Mesenchymal stem cell (in vitro differentiated cells and primary cell): ENCODE measurements at regions not wholly inside any gene's neighbourhood (a gene's known extent, or its start where the extent isn't known, plus 50 kb on each side); places are given as distances from the start of the nearest gene placed in this dataset.
A peak's percentile ranks its signal among the peaks of the same experiment; 100 is the strongest.

ENCODE experiments used
- DNase-seq: peaks from one replicate; pipeline ENCODE4 v3.0.0-alpha.2; 2013
- H2AFZ ChIP-seq: one replicate; pipeline ENCODE4 v1.6.1; 2013; ENCODE audit warnings: low read depth, mild to moderate bottlenecking, control low read depth, inconsistent platforms, low read length, moderate library complexity
- H2AK5ac ChIP-seq: 2 replicates; pipeline ENCODE4 v1.6.1; 2013; ENCODE audit warnings: low read length, moderate library complexity, mild to moderate bottlenecking, inconsistent platforms; ENCODE audit not compliant: severe bottlenecking
- H2BK120ac ChIP-seq: one replicate; pipeline ENCODE4 v1.6.1; 2013; ENCODE audit warnings: low read depth, mild to moderate bottlenecking, inconsistent platforms, low read length, moderate library complexity
- H2BK12ac ChIP-seq, 2 experiments: one replicate each; pipeline ENCODE4 v1.6.1; 2013; ENCODE audit warnings: inconsistent platforms in 2 of 2, low read length in 2 of 2, mild to moderate bottlenecking in 2 of 2, moderate library complexity in 2 of 2, control low read depth in 1 of 2
- H2BK15ac ChIP-seq: one replicate; pipeline ENCODE4 v1.6.1; 2013; ENCODE audit warnings: mild to moderate bottlenecking, low read depth, inconsistent platforms; ENCODE audit not compliant: poor library complexity, severe bottlenecking
- H2BK5ac ChIP-seq: 2 replicates; pipeline ENCODE4 v1.6.1; 2013; ENCODE audit warnings: low read depth, mild to moderate bottlenecking, low read length, control low read depth, inconsistent platforms; ENCODE audit not compliant: poor library complexity, severe bottlenecking
- H3K14ac ChIP-seq, 2 experiments: one replicate each; pipeline ENCODE4 v1.6.1; 2013; ENCODE audit warnings: inconsistent platforms in 2 of 2, low read length in 2 of 2, control low read depth in 1 of 2, mild to moderate bottlenecking in 1 of 2, moderate library complexity in 1 of 2
- H3K18ac ChIP-seq, 2 experiments: one replicate each; pipeline ENCODE4 v1.6.1; 2013; ENCODE audit warnings: inconsistent platforms in 2 of 2, low read length in 2 of 2, control low read depth in 1 of 2, low read depth in 1 of 2, mild to moderate bottlenecking in 1 of 2
- H3K23ac ChIP-seq, 2 experiments: one replicate each; pipeline ENCODE4 v1.6.1; 2013; ENCODE audit warnings: inconsistent platforms in 2 of 2, low read length in 2 of 2, mild to moderate bottlenecking in 2 of 2, moderate library complexity in 2 of 2, control low read depth in 1 of 2
- H3K27ac ChIP-seq: 2 replicates; pipeline ENCODE4 v1.5.1; 2013; ENCODE audit warnings: mild to moderate bottlenecking, moderate library complexity, low read length, control low read depth, inconsistent platforms; ENCODE audit not compliant: poor library complexity, severe bottlenecking
- H3K27me3 ChIP-seq, 2 experiments: 2 replicates each; pipeline versions ENCODE4 v1.6.1 to v1.7.0; 2013; ENCODE audit warnings: low read length in 2 of 2, mild to moderate bottlenecking in 2 of 2, moderate library complexity in 2 of 2, control low read depth in 1 of 2, inconsistent platforms in 1 of 2; ENCODE audit not compliant: control insufficient read depth in 1 of 2, insufficient read depth in 1 of 2
- H3K36me3 ChIP-seq, 2 experiments: 2 replicates each; pipeline versions ENCODE4 v1.6.1 to v1.7.0; 2013; ENCODE audit warnings: low read length in 2 of 2, control low read depth in 1 of 2, inconsistent platforms in 1 of 2, low read depth in 1 of 2, mild to moderate bottlenecking in 1 of 2; ENCODE audit not compliant: insufficient read depth in 2 of 2, control insufficient read depth in 1 of 2
- H3K4ac ChIP-seq, 2 experiments: one replicate each; pipeline ENCODE4 v1.6.1; 2013; ENCODE audit warnings: inconsistent platforms in 2 of 2, low read length in 2 of 2, mild to moderate bottlenecking in 2 of 2, moderate library complexity in 2 of 2, control low read depth in 1 of 2, low read depth in 1 of 2
- H3K4me1 ChIP-seq: 2 replicates; pipeline ENCODE4 v1.6.1; 2013; ENCODE audit warnings: low read depth, low read length, control low read depth; ENCODE audit not compliant: control insufficient read depth, insufficient read depth
- H3K4me2 ChIP-seq: 2 replicates; pipeline ENCODE4 v1.6.1; 2013; ENCODE audit warnings: low read length, mild to moderate bottlenecking, inconsistent platforms; ENCODE audit not compliant: poor library complexity, severe bottlenecking
- H3K4me3 ChIP-seq, 2 experiments: 2 replicates each; pipeline versions ENCODE4 v1.5.1 to v1.7.0; 2013; ENCODE audit warnings: low read length in 2 of 2, mild to moderate bottlenecking in 2 of 2, control low read depth in 1 of 2, low read depth in 1 of 2; ENCODE audit not compliant: insufficient read depth in 1 of 2
- H3K79me1 ChIP-seq: replicated peaks from 2 replicates; pipeline ENCODE4 v1.6.1; 2013; ENCODE audit warnings: mild to moderate bottlenecking, control low read depth, low read length, inconsistent platforms; ENCODE audit not compliant: poor library complexity, severe bottlenecking
- H3K9ac ChIP-seq: 2 replicates; pipeline ENCODE4 v1.7.0; 2013; ENCODE audit warnings: mild to moderate bottlenecking, low read length, moderate library complexity
- H3K9me3 ChIP-seq: 2 replicates; pipeline ENCODE4 v1.7.0; 2013; ENCODE audit warnings: mild to moderate bottlenecking, low read length; ENCODE audit not compliant: control insufficient read depth
- H4K8ac ChIP-seq: one replicate; pipeline ENCODE4 v1.6.1; 2013; ENCODE audit warnings: inconsistent platforms, mild to moderate bottlenecking, low read length, moderate library complexity
- H4K91ac ChIP-seq: one replicate; pipeline ENCODE4 v1.6.1; 2013; ENCODE audit warnings: mild to moderate bottlenecking, low read length, inconsistent platforms
- WGBS: methylation state at CpG from one replicate; pipeline ENCODE4 v1.1.7; 2013; ENCODE audit warnings: mixed read lengths; 5-methylcytosine and 5-hydroxymethylcytosine counted together

DNA sequence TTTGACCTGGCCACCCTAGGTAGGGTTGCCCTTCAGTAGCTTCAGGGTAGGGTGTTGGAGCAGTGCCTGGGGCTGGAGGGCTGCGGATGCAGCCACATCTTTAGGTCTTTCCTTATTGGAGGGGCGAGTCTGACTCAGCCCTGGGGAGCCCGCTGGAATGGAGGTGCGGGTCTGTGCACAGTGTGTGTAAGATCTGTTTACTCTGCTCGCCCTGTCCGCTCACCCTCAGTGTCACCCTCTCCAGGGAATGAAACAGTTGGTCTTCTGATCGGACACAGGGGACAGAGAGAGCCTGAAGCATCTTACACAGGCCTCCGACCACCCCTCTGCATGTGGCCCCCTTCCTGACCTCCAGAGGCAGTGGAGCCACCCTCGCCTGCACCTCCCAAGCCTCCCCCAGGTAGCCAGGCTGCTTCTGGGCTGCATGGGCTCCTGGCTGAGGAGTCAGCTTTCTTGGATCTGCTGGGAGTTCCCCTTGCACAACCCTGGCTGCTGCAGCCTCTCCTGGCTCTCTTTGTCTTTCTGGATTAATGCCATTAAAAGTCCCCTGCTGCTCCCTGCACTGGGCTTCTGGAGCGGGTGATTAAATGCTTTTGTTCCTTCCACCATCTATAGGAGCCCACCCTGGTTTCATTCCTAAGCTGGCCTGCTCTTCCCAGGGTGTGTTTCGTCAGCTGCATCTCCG lies 82.6 kb downstream of the ASB1 start:
- H3K27me3 ChIP-seq = peaks cover 0 to 12% of the 10 kb centered on the region in 2 experiments
- no peak overlapping the region for H2AFZ ChIP-seq
- H2BK12ac ChIP-seq = no peak overlapping the region
- no peaks in the 10 kb centered on the region for H3K79me1 ChIP-seq
- H3K4ac ChIP-seq = no peak overlapping the region
- H3K27ac ChIP-seq = no peak overlapping the region
- no peak overlapping the region for H2BK15ac ChIP-seq
- H3K18ac ChIP-seq = no peak overlapping the region
- no peak overlapping the region for H3K4me3 ChIP-seq
- no peak overlapping the region for H3K23ac ChIP-seq
- H3K4me2 ChIP-seq = no peak overlapping the region
- 76% methylated on average over 12 of the region's 12 CpGs for WGBS
- no peaks in the 10 kb centered on the region for H3K9me3 ChIP-seq
- H3K4me1 ChIP-seq = no peaks in the 10 kb centered on the region
- no peaks in the 10 kb centered on the region for H3K36me3 ChIP-seq
- no peak overlapping the region for H2BK5ac ChIP-seq
- H2BK120ac ChIP-seq = no peak overlapping the region
- no peak overlapping the region for H4K8ac ChIP-seq
- no peak overlapping the region for H4K91ac ChIP-seq
- peak overlapping the region in 1 of 2 experiments; percentile 58 for H3K14ac ChIP-seq
- no peak overlapping the region for H2AK5ac ChIP-seq
- H3K9ac ChIP-seq = peak overlapping the region; percentile 26
- no peak for DNase-seq

DNA sequence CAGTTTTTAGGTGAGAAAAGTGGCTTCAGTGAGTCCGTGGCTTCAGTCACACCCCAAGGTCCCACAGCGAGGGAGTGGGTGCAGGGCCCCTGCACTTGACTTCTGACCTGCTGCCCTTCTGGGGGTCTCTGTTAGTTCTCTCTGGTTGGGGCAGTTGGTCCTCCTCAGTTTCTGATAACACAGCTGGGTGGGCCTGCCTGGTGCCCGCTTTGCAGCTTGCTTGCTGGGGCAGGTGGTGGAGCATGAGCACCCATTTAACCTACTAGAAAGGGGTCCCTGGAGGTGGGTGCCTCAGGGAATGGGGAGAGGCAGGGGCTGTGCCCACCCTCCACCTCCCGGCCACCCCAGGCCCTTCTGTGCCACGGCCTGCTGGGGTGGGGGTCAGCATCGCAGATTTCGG lies 83.2 kb downstream of the ASB1 start:
- H3K4me2 ChIP-seq = no peak overlapping the region
- H4K8ac ChIP-seq = no peak overlapping the region
- H3K36me3 ChIP-seq = no peaks in the 10 kb centered on the region
- peaks cover 0 to 12% of the 10 kb centered on the region in 2 experiments for H3K27me3 ChIP-seq
- no peaks in the 10 kb centered on the region for H3K4me1 ChIP-seq
- no peaks in the 10 kb centered on the region for H3K9me3 ChIP-seq
- peak overlapping the region; percentile 26 for H3K9ac ChIP-seq
- WGBS = 90% methylated on average over 4 of the region's 7 CpGs
- no peaks in the 10 kb centered on the region for H3K79me1 ChIP-seq
- no peak overlapping the region for H3K4ac ChIP-seq
- no peak overlapping the region for H2AK5ac ChIP-seq
- no peak overlapping the region for H3K18ac ChIP-seq
- no peak overlapping the region for H3K27ac ChIP-seq
- H2AFZ ChIP-seq = no peak overlapping the region
- no peak overlapping the region for H2BK15ac ChIP-seq
- H3K4me3 ChIP-seq = no peak overlapping the region
- no peak overlapping the region for H3K23ac ChIP-seq
- H2BK120ac ChIP-seq = no peak overlapping the region
- H3K14ac ChIP-seq = peak overlapping the region in 1 of 2 experiments; percentile 58
- no peak overlapping the region for H2BK5ac ChIP-seq
- no peak for DNase-seq
- no peak overlapping the region for H2BK12ac ChIP-seq
- H4K91ac ChIP-seq = no peak overlapping the region

GRCh38 chr2:238510911-238511613 lies 84.3 kb downstream of the ASB1 start:
- DNase-seq = no peak
- H2AFZ ChIP-seq = no peak overlapping the region
- H3K9ac ChIP-seq = no peak overlapping the region
- H3K9me3 ChIP-seq = no peaks in the 10 kb centered on the region
- H2AK5ac ChIP-seq = no peak overlapping the region
- no peak overlapping the region for H3K23ac ChIP-seq
- H3K18ac ChIP-seq = no peak overlapping the region
- no peaks in the 10 kb centered on the region for H3K4me1 ChIP-seq
- no peak overlapping the region for H3K4me3 ChIP-seq
- no peak overlapping the region for H2BK15ac ChIP-seq
- 78% methylated on average over 25 of the region's 26 CpGs for WGBS
- H3K4ac ChIP-seq = peak overlapping the region in 1 of 2 experiments; percentile 6
- H3K36me3 ChIP-seq = no peaks in the 10 kb centered on the region
- no peaks in the 10 kb centered on the region for H3K79me1 ChIP-seq
- no peak overlapping the region for H2BK12ac ChIP-seq
- no peak overlapping the region for H2BK120ac ChIP-seq
- no peak overlapping the region for H3K14ac ChIP-seq
- H3K27ac ChIP-seq = no peak overlapping the region
- no peak overlapping the region for H4K91ac ChIP-seq
- no peak overlapping the region for H2BK5ac ChIP-seq
- H3K4me2 ChIP-seq = no peak overlapping the region
- peaks cover 0 to 12% of the 10 kb centered on the region in 2 experiments for H3K27me3 ChIP-seq
- no peak overlapping the region for H4K8ac ChIP-seq

GRCh38 chr2:238511614-238511950 lies 84.9 kb downstream of the ASB1 start:
- Histone ChIP-seq H4K8ac (no peak overlapping the region), H3K23ac (no peak overlapping the region), H2AK5ac (no peak overlapping the region), H3K4me2 (no peak overlapping the region), H2BK5ac (no peak overlapping the region), H3K14ac (no peak overlapping the region), H2BK15ac (no peak overlapping the region), H3K18ac (no peak overlapping the region), H2BK12ac (no peak overlapping the region), H3K27ac (no peak overlapping the region), H3K79me1 (no peaks in the 10 kb centered on the region), H3K4ac (no peak overlapping the region), H3K4me1 (no peaks in the 10 kb centered on the region), H3K9me3 (peaks cover 4% of the 10 kb centered on the region), H3K4me3 (no peak overlapping the region), H3K9ac (no peak overlapping the region), H2BK120ac (no peak overlapping the region), H2AFZ (no peak overlapping the region), H3K27me3 (peaks cover 0 to 12% of the 10 kb centered on the region in 2 experiments), H4K91ac (no peak overlapping the region), H3K36me3 (no peaks in the 10 kb centered on the region)
- 91% methylated on average over 10 of the region's 10 CpGs for WGBS
- no peak for DNase-seq
